Vagina (tissue), 2 donors: ENCODE measurements at regions not wholly inside any gene's neighbourhood (a gene's known extent, or its start where the extent isn't known, plus 50 kb on each side); places are given as distances from the start of the nearest gene placed in this dataset.

Experiments
- CTCF ChIP-seq, 3 experiments: fragments of 450-650 bp in 2 of 3; fragments of 200-600 bp in 1 of 3; sonication (generic) in 1 of 3; IDR thresholded peaks; one replicate each; pipeline ENCODE4 v1.5.1; 2017 to 2019; ENCODE audit warnings: antibody characterized with exemption in 3 of 3, mild to moderate bottlenecking in 2 of 3, moderate library complexity in 2 of 3
- POLR2A ChIP-seq, 2 donors: fragments of 450-650 bp; IDR thresholded peaks; one replicate each; pipeline ENCODE4 v1.6.1; 2017; ENCODE audit warnings: antibody characterized with exemption in 2 of 2, mild to moderate bottlenecking in 2 of 2, moderate library complexity in 2 of 2
- POLR2AphosphoS5 ChIP-seq, 2 donors: sonication (generic); formaldehyde crosslinking; IDR thresholded peaks; one replicate each; pipeline ENCODE4 v1.9.0; 2017; ENCODE audit warnings: antibody characterized with exemption in 2 of 2, mild to moderate bottlenecking in 2 of 2, low read depth in 1 of 2; ENCODE audit not compliant: insufficient read depth in 1 of 2

- TF ChIP-seq CTCF (IDR thresholded peaks at IDR 0.05) (no peak), POLR2A (IDR thresholded peaks at IDR 0.05) (no peak), POLR2AphosphoS5 (IDR thresholded peaks at IDR 0.05; ENCODE audit: insufficient read depth in 1 of 2, low read depth in 1 of 2) (no peak)
These were observed 223.2 kb upstream of the PCDH17 start for GRCh38 chr13:57408312-57408711.
